Left ventricle myocardium inferior (tissue), 1 donor: ENCODE measurements at regions not wholly inside any gene's neighbourhood (a gene's known extent, or its start where the extent isn't known, plus 50 kb on each side); places are given as distances from the start of the nearest gene placed in this dataset.

Source experiments
- DNase-seq: peaks from one replicate; pipeline ENCODE4 v3.0.0-alpha.2; 2020
- H3K27ac ChIP-seq: fragments of 200-600 bp; replicated peaks from 2 replicates; pipeline ENCODE4 v1.8.0; 2021
- H3K27me3 ChIP-seq: fragments of 200-600 bp; 2 replicates; pipeline ENCODE4 v1.8.0; 2021; ENCODE audit warnings: low read depth
- H3K36me3 ChIP-seq: fragments of 200-600 bp; 2 replicates; pipeline ENCODE4 v1.8.0; 2021
- H3K4me1 ChIP-seq: fragments of 200-600 bp; 2 replicates; pipeline ENCODE4 v1.8.0; 2021
- H3K4me3 ChIP-seq: fragments of 200-600 bp; 2 replicates; pipeline ENCODE4 v1.8.0; 2021; ENCODE audit warnings: mild to moderate bottlenecking, moderate library complexity
- H3K9me3 ChIP-seq: fragments of 200-600 bp; replicated peaks from 2 replicates; pipeline ENCODE4 v1.8.0; 2021
- intact Hi-C: fragments of 100-400 bp; cut with micrococcal nuclease; formaldehyde crosslinking; loops from one replicate; pipeline ENCODE4 v1.11.0; 2022
- TF ChIP-seq, protein P1 (sequence below): fragments of 200-600 bp; IDR thresholded peaks from 2 replicates; pipeline ENCODE4 v1.8.0; 2021; ENCODE audit warnings: antibody characterized with exemption, mild to moderate bottlenecking, borderline replicate concordance
- donor health status: DM: no; HTN: yes; CAD: no; lungs with severe emphysema.

DNA sequence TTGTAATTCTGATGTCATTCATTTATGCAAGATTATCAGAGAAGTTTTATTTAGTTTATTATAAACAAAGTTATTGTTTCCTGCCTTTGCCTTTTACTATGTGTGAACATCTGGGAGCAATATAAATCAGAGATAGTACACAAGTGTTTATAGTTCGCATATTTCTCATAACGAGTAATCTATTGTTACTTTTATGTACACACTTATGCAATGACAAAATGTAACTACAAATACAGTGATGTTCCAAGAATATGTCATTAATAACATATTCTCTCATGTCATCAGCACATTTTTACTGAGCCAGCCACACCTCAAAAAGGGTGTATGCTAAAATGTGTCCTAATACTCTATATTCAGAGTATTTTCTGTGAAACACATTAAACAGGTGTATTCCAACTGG is 243.2 kb downstream of the ALX1 start:
- TF ChIP-seq, protein P1, sequence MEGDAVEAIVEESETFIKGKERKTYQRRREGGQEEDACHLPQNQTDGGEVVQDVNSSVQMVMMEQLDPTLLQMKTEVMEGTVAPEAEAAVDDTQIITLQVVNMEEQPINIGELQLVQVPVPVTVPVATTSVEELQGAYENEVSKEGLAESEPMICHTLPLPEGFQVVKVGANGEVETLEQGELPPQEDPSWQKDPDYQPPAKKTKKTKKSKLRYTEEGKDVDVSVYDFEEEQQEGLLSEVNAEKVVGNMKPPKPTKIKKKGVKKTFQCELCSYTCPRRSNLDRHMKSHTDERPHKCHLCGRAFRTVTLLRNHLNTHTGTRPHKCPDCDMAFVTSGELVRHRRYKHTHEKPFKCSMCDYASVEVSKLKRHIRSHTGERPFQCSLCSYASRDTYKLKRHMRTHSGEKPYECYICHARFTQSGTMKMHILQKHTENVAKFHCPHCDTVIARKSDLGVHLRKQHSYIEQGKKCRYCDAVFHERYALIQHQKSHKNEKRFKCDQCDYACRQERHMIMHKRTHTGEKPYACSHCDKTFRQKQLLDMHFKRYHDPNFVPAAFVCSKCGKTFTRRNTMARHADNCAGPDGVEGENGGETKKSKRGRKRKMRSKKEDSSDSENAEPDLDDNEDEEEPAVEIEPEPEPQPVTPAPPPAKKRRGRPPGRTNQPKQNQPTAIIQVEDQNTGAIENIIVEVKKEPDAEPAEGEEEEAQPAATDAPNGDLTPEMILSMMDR, result no peak
- Histone ChIP-seq H3K27ac (no peak overlapping the region), H3K27me3 (no peaks in the 10 kb centered on the region), H3K4me1 (no peaks in the 10 kb centered on the region), H3K36me3 (no peaks in the 10 kb centered on the region), H3K4me3 (no peak overlapping the region), H3K9me3 (no peaks in the 10 kb centered on the region)
- intact Hi-C loops, result no loop called here
- DNase-seq, result no peak

DNA sequence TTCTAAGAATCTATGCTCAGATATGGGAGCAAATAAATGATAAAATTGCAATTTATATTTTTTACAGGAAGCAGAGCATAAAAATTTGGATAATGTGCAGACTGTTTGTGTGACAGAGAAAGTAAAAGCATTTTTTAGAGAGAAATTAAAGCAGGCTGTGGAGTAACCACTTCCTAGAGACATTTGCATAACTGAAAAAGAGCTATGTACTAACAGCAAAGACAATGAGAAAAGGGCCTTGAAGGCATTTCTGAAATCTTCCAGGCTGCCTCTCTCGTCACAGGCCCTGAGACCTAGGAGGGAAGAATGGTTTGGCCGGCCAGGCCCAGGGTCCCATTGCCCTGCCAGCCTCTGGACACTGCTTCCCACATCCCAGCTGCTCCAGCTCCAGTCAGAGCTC is 247.2 kb downstream of the ALX1 start:
- Histone ChIP-seq H3K36me3 (no peaks in the 10 kb centered on the region), H3K9me3 (no peaks in the 10 kb centered on the region), H3K27ac (no peak overlapping the region), H3K4me1 (no peaks in the 10 kb centered on the region), H3K27me3 (no peaks in the 10 kb centered on the region), H3K4me3 (no peak overlapping the region)
- TF ChIP-seq, protein P1, result no peak
- intact Hi-C loops, result no loop called here
- DNase-seq, result no peak

DNA sequence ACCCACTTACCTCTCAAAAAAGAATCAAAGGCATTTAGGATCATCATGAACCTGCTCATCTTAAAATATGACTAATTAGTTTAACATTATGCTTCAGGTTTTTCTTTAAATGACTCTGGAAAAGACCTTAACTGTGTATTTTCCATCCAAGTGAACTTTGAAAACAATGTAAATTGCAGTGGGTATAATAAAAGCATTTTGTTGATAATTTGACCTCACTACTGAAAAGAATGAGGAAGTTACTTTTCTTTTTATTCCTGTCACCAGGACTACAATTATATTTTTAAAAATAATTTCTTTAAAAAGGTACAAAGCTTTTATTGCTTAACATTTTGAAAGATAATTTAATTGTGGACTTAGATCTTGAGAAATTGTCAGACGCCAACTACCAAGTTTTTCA is 249.9 kb downstream of the ALX1 start:
- no peaks in the 10 kb centered on the region for H3K27me3 ChIP-seq
- no peaks in the 10 kb centered on the region for H3K4me1 ChIP-seq
- no peaks in the 10 kb centered on the region for H3K36me3 ChIP-seq
- intact Hi-C loops, result no loop called here
- H3K4me3 ChIP-seq, result no peak overlapping the region
- TF ChIP-seq, protein P1, result no peak
- no peak for DNase-seq
- H3K9me3 ChIP-seq, result no peaks in the 10 kb centered on the region
- no peak overlapping the region for H3K27ac ChIP-seq

GRCh38 chr12:85530456-85530855 is 250.4 kb downstream of the ALX1 start:
- no peaks in the 10 kb centered on the region for H3K36me3 ChIP-seq
- no peak overlapping the region for H3K27ac ChIP-seq
- intact Hi-C loops, result no loop called here
- no peaks in the 10 kb centered on the region for H3K9me3 ChIP-seq
- TF ChIP-seq, protein P1, result no peak
- no peak overlapping the region for H3K4me3 ChIP-seq
- H3K4me1 ChIP-seq, result no peaks in the 10 kb centered on the region
- no peak for DNase-seq
- no peaks in the 10 kb centered on the region for H3K27me3 ChIP-seq

GRCh38 chr12:85531341-85531740 is 251.3 kb downstream of the ALX1 start:
- Histone ChIP-seq H3K27ac (no peak overlapping the region), H3K9me3 (no peaks in the 10 kb centered on the region), H3K4me1 (no peaks in the 10 kb centered on the region), H3K27me3 (no peaks in the 10 kb centered on the region), H3K36me3 (no peaks in the 10 kb centered on the region), H3K4me3 (no peak overlapping the region)
- intact Hi-C loops, result no loop called here
- no peak for DNase-seq
- TF ChIP-seq, protein P1, result no peak

DNA sequence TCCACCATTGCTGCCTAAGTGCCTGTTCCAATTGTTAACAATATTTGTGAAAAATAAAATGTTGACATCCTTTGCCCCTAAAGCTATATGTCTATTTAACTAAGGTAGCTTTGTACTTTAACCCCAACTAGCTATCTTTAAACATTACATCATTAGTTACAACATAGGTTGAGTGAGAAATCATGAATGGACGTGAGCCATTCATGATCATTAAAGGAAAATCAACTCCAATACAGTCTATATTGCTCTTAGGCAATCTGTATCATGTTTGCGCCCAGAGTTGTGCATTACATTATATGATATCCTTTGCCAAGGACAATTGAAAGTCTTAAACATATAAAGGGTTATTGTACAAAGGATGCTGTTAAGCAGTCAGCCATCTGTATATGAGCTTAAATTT is 269.6 kb downstream of the ALX1 start:
- TF ChIP-seq, protein P1, result no peak
- no peak overlapping the region for H3K4me3 ChIP-seq
- H3K36me3 ChIP-seq, result no peaks in the 10 kb centered on the region
- no peak overlapping the region for H3K27ac ChIP-seq
- no peaks in the 10 kb centered on the region for H3K9me3 ChIP-seq
- no peak for DNase-seq
- no peaks in the 10 kb centered on the region for H3K4me1 ChIP-seq
- H3K27me3 ChIP-seq, result no peaks in the 10 kb centered on the region
- intact Hi-C loops, result no loop called here
